ENCODE measurements at regions not wholly inside any gene's neighbourhood (a gene's known extent, or its start where the extent isn't known, plus 50 kb on each side); places are given as distances from the start of the nearest gene placed in this dataset.

DNA sequence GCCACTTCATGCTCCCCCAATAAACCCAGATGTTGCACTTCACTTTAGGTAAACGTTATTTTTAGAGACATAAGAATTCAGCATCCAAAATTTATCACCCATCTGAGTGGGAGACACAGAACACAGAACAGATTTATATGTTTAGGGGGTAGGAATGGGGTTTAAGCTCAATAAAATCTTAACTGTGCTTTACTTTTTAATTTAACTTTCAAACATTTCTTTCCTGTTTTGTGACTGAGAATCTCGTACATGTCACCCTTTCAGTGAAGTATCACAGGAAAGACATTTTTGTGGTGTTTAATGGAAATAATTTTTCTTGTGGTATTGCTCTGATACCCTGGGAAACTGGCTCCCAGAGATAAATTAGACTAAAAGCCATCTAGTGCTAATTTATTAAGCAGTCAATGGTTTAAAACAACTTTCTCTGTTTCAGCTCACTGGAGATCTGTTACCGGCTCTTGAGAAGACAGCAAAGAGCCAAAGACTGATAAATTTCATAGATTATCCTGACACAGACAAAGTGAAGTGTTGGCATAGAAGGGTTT, 148.0 kb upstream of the BMP4 start:
- TF ChIP-seq, protein P1, sequence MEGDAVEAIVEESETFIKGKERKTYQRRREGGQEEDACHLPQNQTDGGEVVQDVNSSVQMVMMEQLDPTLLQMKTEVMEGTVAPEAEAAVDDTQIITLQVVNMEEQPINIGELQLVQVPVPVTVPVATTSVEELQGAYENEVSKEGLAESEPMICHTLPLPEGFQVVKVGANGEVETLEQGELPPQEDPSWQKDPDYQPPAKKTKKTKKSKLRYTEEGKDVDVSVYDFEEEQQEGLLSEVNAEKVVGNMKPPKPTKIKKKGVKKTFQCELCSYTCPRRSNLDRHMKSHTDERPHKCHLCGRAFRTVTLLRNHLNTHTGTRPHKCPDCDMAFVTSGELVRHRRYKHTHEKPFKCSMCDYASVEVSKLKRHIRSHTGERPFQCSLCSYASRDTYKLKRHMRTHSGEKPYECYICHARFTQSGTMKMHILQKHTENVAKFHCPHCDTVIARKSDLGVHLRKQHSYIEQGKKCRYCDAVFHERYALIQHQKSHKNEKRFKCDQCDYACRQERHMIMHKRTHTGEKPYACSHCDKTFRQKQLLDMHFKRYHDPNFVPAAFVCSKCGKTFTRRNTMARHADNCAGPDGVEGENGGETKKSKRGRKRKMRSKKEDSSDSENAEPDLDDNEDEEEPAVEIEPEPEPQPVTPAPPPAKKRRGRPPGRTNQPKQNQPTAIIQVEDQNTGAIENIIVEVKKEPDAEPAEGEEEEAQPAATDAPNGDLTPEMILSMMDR (IDR thresholded peaks at IDR 0.05) = no peak
- TF ChIP-seq POLR2AphosphoS5 (IDR thresholded peaks at IDR 0.05) = no peak

Data from esophagus muscularis mucosa (tissue), 3 donors.